NCI-H2196 treated with DMSO at 0.1 percent for 48 hours (cell line): ENCODE measurements at regions not wholly inside any gene's neighbourhood (a gene's known extent, or its start where the extent isn't known, plus 50 kb on each side); places are given as distances from the start of the nearest gene placed in this dataset.

Source experiments
- DNase-seq: peaks from one replicate; lab custom pipeline; 2025; ENCODE audit not compliant: unreplicated experiment; lab: John Stamatoyannopoulos, UW

DNA sequence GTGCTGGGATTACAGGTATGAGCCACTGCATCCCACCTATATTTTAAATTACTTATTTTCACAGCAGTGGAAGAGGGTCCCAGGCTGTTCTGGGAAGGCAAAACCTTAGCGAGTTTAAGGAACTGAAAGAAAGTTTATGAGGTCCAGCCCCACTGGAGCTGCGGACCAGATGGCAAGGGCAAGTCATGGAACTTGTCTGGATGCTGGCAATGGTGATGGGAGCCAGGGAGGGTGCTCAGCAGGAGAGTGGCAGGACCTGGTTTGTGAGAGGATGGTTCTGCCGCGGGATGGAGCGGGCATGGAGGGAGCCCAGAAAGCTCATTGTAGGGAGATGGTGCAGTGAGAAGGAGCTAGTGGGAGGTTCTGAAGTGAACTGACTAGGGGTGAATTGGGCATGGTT lies 50.6 kb upstream of the SLC45A1 start:
- DNase-seq = no peak

DNA sequence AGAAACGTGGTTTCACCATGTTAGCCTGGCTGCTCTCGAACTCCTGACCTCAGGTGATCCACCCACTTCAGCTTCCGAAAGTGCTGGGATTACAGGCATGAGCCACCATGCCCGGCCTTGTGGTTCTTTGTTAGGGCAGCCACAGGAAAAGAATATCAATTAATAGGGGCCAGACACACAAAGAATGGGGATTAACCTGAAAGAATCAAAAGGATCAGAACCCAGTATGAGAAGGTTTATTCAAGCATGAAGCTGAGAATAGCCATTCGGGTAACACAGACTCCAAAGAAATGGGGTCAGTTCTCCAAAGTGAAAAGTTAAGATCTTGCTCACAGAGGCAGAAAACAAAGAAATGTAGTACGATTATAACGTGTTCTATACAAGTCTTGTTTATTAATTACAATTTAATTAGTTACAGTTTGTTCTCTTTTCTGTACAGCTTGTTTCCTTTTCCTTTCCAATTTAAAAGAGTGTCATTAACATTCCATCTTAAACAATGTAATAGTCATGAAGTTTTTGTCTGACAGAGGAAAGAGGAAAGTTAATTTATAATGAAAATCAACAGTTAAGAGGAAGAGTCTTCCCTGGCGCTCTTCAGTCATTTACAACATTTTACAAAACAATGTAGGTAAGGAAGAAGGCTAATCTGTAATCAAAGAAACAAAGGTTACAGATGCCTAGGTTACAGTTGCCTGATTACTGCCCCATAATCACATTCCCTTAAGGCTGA lies 51.3 kb upstream of the SLC45A1 start:
- no peak for DNase-seq

DNA sequence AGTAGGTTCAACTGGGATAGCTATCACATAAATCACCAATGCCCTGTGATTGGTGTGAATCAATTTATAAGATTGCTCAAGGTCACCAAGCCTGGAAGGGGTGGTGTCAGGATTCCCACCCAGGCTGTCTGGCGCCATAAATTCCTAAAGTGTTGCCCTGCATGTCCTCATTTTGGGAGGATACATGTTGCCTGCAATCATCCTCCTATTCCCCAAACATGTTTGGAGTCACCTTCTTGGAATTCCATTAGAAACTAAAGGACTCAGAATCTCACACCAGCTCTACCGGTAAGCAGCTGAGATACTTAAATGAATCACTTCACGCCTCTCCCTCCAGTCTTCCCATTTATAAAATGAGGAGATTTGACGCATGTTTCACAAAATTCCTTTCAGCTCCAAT lies 54.1 kb upstream of the SLC45A1 start:
- no peak for DNase-seq

DNA sequence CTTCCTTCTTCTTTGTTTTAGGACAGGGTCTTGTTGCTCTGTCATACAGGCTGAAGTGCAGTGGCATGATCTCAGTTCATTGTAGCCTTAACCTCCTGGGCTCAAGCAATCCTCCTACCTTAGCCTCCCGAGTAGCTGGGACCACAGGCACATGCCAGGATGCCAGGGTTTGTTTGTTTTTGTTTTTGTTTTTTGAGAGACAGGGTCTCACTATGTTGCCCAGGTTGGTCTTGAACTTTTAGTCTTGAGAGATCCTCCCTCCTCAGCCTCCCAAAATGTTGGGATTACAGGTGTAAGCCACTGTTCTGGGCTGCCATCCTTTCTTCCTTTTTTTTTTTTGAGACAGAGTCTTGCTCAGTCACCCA lies 56.5 kb upstream of the SLC45A1 start:
- no peak for DNase-seq

DNA sequence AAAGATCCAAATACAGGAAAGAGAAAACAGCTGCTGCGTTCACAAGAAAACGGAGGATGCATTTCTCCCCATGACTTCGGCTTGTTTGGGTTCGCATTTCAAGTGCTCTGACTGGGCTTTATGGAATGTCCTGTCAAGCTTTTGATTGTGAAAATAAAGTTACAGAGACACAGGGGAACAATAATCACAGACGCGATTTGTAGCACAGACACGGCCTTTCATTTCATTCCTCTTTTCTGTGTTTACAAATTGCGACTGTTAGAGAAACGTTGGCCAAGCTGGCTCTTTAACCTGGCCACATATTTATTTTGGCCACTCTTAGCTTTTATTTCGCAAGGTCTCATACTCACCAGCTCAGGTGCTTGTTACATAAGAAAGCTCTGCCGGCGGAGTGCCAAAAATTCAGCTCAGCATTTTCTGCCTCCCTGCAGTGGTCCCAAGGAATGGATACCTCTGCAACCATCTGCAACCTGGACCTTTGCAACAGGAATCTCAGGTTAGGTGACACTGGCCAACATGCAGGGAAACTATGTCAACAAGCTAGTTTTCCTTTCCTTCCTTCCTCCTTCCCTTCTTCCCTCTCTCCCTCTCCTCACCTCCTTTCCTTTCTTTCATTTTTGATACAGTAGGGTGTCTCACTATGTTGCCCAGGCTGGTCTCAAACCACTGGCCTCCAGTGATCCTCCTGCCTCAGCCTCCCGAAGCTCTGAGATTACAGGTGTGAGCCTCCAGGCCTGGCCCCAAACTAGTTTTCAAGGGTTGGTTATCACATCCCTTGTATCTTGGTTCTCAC lies 58.2 kb upstream of the SLC45A1 start:
- DNase-seq = peak; percentile 92

DNA sequence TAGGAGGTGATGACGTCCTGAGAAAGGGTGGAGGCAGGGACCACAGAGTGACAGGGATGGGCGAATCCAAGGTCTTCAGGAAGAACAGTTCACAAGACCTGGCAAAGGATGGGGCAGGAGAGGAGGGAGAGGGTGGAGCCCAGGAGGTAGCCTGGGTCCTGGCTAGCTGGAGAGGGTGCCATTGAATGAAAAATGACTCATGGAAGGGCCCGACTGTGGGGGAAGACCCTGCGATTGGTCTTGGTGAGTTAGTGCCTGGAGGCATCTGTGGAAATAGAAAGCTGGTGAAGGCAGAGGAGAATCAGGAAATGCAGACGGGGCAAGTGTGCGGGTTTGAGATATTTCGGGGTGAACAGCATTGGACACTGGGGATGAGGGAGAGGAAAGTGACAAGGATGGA lies 60.3 kb upstream of the SLC45A1 start:
- DNase-seq = no peak

DNA sequence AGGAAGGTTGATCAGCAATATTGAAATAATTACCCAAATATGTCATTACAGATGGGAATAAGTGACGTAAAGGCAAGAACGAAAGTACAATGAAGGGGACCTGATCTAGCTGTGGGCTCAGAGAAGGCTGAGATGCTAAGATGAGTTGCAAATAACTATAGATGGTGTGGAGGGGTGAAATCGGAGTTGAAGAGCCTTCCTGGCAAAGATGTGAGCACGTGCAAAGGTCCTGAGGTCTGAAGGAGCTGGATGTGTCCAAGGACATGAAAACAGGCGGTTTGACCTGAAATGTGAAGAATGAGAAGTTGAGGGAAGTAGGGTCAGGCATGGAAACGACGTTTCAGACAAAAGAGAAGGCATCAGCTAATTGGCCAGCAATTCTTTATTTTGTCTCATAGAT lies 61.6 kb upstream of the SLC45A1 start:
- DNase-seq = no peak

DNA sequence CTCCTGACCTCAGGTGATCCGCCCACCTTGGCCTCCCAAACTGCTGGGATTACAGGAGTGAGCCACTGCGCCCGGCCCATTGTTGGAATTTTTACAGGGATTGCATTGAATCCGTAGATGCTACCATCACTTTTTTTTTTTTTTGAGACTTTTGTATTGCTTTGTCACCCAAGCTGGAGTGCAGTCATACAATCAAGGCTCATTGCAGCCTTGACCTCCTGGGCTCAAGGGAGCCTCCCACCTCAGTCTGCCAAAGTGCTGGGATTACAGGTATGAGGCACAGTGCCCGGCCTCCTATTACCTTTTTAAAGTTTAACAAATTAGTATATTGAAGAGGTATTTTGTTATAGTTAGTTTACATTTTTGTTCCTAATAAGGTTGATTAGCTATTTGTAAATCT lies 62.2 kb upstream of the SLC45A1 start:
- DNase-seq = no peak

DNA sequence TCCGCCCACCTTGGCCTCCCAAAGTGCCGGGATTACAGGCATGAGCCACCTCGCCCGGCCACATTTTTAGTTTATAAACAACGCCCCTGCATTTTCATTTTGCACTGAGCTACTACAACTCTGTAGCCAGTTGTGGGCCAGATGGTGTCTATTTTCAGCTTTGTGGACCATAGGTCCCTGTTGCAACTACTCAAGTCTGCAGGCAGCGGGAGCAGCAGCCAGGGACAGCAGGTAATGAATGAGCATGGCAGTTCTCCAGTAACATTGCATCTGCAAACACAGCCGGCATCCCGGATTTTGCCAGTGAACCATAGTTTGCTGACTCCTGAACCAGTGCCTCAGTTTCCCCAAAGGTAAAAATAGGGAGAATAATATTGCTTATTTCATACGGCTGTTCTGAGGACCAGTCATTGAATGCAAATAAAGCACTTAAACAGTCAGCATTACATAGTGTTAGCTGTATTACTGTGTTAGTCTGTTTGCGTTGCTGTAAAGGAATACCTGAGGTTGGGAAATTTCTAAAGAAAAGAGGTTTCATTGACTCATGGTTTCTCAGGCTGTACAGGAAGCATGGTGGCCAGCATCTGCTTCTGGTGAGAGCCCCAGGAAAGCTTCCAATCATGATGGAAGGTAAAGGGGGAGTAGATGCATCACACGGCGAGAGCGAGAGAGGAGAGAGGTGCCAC lies 65.5 kb upstream of the SLC45A1 start:
- peak; percentile 13 for DNase-seq

DNA sequence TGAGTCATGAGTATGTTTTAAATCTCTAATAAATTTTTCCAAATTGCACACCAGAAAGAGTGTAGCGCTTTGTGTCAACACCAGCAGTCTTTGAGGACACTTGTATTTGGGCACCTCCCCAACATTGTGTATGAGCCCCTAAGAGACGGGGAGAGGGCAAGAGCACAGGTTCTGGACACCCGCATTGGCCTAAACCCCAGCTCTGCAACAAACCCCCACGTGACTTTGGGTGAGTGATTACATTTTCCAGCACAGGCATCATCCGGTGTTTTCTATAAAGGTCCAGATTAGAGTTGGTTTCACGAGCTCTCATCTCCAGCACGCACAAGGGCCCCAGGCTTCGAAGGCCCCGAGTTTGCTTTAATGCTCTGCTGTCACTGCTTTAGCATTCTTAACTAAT lies 66.3 kb upstream of the SLC45A1 start:
- no peak for DNase-seq

DNA sequence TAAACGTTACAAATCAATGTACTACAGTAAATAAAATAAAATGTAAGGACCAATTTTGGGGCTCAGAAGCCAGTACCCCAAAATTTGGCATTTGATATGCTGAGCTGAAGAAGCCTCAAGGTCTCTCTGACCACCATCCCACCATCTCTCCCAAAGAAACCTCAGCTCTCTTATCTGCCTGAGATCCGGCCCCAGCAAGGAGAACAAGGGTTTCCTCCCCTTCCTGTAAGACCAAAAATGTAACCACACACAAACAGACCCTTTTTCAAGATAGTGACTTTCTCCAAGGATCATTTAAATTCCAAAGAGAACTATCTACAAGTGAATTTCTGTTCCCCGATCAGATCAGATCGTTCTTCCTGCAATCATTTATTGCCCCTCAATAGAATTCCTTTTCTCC lies 68.1 kb upstream of the SLC45A1 start:
- DNase-seq = no peak

DNA sequence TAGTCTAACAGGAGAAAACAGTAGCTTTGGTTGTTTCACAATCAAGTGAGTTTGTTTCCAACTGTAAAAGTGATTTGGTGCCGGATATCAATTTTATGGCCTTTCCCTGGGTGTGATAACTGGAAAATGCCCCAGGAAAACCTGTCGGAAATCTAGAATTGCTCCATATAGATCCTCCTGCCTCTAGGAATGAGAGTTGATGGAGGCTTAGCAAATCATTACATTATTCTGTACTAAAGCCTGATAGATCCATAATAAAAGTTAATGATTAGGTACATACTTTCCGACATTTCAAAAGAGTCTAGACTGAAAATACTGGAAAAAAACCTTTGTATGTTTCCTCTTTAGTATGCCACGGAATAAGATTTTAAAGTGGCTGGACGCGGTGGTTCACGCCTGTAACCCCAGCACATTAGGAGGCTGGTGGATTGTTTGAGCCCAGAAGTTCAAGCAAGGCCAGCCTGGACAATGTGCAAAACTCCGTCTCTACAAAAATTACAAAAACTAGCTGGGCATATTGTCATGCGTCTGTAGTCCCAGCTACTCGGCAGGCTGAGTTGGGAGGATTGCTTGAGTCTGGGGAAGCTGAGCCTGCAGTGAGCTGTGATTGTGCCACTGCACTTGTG lies 70.0 kb upstream of the SLC45A1 start:
- no peak for DNase-seq

DNA sequence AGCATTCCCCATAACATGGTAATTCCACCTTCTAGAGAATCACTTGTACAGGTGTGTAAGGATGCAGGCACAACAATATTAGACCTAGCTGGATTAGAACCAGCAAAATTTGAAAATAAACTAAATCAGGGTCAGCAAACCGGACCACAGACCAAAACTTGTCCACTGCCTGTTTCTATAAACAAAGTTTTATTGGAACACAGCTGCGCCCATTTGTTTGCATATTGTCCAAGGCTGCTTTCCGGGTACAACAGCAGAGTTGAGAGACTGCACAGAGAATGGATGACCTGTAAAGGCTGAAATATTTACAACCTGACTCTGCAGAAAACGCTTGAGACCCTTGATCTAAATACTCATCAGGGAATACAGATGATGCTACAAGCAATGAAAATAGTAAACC lies 73.6 kb upstream of the SLC45A1 start:
- DNase-seq = no peak

DNA sequence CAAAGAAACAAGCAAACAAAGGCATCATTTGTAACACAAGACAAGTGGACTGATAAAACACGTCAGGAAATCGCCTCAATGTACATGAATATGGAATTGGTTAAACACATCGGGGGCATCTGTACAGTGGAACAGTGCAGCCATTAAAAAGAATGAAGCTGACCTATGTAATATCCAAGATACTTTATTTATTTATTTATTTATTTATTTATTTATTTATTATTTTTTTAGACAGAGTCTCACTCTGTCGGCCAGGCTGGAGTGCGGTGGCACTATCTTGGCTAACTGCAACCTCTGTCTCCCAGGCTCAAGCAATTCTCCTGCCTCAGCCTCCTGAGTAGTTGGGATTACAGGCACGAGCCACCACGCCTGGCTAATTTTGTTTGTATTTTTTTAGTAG lies 75.4 kb upstream of the SLC45A1 start:
- no peak for DNase-seq

DNA sequence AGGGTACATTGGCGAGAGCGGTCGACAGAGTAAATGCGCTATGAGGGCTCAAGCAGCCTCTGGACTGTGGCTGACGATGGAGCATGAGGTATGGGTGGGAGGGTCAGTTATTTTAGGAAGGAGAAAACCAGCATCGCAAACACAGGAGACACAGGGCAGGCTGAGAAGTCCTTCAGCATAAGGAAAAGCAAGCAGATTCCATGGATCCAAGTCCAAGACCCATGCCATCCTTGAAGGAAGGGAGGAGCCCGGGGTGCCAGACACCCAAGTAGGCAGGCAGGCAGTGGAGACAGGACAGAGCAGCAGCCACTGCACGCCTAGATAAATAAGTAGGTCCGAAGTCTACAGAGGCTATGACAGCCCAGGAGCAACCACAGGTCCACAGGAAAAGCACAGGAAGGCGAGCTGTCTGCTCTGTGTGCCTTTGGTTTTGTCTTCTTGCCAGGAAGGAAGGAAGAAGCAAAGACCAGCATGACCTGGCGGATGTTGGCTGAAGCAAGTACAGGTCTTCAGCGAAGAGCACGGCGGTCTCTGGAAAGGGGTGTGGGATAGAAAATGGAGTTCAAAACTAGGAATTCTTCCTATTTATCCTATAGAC lies 76.4 kb upstream of the SLC45A1 start:
- DNase-seq = no peak

DNA sequence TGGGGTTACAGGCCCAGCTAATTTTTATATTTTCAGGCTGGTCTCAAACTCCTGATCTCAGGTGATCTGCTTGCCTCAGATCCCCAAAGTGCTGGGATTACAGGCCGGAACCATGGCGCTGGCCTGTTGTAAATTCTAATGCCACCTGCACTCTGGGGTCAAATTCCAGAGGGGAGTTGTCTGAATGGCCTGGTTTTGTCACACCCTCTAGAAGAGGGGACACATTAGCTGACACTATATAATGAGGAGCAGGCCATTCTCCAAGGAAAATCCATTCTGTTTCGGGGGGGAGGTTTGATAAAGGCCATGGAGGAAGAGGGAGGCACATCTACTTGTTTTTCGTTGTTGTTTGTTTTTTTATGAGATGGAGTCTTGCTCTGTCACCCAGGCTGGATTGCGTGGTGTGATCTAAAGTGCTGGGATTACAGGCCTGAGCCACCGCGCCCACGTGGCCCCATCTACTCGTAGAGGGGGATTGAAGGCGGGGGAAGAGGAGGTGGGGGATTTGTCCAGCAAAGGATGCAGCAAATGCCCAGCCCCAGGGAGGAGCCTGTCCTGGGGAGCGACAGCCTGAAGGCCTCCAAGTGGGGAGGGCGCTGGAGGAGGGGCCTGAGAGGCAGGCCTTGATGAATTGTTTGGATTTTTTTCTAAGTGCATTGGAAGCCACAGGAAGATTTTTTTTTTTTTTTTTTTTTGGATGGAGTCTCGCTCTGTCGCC lies 78.4 kb upstream of the SLC45A1 start:
- DNase-seq = no peak

DNA sequence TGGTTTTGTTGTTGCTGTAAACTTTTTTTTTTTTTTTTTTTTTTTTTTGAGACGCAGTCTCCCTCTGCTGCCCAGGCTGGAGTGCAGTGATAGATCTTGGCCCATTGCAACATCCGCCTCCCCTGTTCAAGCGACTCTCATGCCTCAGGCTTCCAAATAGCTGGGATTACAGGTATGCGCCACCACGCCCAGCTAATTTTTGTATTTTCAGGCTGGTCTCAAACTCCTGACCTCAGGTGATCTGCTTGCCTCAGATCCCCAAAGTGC lies 78.9 kb upstream of the SLC45A1 start:
- DNase-seq = no peak

DNA sequence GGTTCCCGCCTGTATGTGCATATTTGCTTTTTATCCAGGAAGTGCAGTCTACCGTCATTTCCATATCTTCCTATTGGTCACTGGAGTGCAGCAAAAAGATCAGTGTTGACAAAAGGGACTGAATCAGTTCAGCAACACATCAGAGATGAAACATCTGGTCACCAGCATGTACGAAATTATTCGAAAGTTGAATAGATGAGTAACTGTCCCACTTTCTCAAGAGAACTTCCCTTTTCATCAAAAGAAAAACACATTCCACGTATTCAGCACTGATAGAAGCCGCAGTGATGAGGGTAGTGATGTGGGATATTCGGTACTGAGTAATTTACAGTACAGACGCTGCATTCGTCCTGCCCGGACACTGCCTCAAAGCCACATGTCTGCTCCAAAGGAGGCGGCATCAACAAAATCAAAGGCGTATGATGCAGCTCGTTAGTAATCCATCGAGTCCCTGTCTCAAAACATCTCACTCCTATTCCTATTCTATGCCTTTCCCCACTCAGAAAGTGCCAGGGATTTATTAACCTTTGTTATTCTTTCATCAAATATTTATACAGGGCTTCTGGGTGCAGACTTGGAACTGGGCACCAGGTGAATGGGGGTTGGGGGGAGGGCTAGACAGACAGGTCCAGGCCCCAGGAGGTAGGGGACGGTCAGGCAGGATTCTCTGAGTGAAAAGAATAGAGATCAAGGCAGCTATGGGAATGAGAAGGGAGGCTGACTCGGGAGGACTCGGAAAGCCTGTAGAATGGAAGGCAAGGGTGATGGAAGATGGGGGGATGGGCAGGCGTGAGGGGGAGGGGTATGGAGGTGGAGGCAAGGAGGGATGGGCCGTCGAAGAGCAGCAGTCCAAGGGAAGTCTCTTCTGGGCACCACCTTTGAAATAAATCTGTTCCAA lies 79.5 kb upstream of the SLC45A1 start:
- DNase-seq = no peak

DNA sequence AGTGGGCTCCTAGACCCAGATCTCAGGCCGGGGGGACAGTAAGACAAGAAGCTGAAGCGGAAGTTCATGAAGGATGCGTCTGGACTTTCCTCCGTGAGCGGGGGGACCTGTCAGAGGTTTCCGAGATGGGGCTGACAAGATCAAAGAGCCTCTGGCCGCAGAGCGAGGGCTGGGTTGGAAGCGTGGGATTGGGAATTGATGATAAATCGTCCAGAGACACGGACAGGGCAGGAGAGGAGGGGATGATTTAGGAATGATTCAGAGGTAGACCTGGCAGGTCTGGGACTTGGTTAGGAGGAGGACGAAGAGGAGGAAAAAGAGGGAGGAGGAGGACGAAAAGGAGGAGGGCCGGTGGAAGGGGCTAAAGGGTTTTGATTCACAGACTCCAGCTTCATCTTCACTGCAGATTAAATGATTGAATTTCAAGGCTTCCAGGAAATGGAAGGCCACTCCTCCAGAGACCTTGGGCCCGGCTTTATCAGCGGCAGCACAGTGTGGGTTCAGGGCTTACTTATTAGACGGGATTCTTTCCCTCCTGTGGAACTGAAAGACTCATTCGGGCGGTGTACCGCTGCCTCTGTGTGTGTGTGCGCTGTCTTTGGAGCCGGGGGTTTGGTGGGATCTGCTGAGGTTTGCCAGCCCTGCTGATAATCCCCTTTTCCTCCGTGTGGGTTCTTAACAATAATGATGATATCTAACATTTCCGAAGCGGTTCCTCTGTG lies 85.7 kb upstream of the SLC45A1 start:
- no peak for DNase-seq

DNA sequence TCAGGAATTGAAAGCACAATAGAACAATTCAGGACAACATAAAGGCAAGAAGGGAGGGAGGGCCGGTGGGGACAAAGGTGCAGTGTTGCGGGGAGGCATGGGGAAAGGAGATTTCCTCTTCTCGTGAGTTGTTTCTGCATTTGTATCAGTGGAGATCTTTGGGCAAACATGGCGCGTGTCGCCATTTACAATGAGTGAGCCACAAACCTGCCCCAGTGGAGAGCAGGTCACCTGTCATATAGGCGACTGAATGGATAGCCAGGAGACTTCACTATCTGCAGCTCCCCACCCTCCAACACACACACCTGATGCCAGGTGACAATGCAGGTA lies 87.7 kb upstream of the SLC45A1 start:
- DNase-seq = no peak
